MG63 (cell line): ENCODE measurements at regions not wholly inside any gene's neighbourhood (a gene's known extent, or its start where the extent isn't known, plus 50 kb on each side); places are given as distances from the start of the nearest gene placed in this dataset.
"Not testable (repeated sequence)": the region's sequence is repeated elsewhere in the genome, so short reads cannot be mapped to it uniquely, and the experiment has no call there.

ENCODE experiments used
- DNase-seq: peaks from one replicate; pipeline ENCODE4 v3.0.0-alpha.2; 2020
- H3K27me3 ChIP-seq: fragments of 250-450 bp; sonication (Bioruptor Pico); 2 replicates; pipeline ENCODE4 v1.5.1; 2020; ENCODE audit warnings: mild to moderate bottlenecking, moderate library complexity
- H3K36me3 ChIP-seq: fragments of 250-450 bp; sonication (Bioruptor Pico); 2 replicates; pipeline ENCODE4 v1.5.1; 2020; ENCODE audit warnings: mild to moderate bottlenecking, moderate library complexity
- H3K4me3 ChIP-seq: fragments of 250-450 bp; sonication (Bioruptor Pico); 2 replicates; pipeline ENCODE4 v1.5.1; 2020; ENCODE audit warnings: mild to moderate bottlenecking, moderate library complexity
- H3K9me3 ChIP-seq: fragments of 250-450 bp; sonication (Bioruptor Pico); 2 replicates; pipeline ENCODE4 v1.5.1; 2020; ENCODE audit warnings: mild to moderate bottlenecking, moderate library complexity

DNA sequence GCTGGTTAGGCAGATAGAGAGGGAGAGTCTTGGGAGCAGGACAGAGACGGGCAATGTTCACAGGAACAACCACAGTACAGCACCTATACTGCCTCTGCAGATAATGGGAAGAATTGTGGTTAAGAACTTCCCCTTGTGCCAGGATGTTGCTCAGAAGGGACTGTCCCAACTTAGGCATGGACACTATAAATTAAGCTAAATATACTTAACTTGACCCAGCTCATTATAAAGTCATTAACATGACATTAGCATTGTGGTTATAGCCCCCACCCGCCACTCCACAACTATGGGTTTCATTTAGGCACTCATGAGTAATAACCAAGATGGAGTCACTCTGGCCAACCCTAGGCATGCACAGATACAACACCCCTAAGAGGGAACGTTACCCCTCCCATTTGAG lies 310.9 kb upstream of the NRG3 start:
- no peaks in the 10 kb centered on the region for H3K9me3 ChIP-seq
- no peaks in the 10 kb centered on the region for H3K36me3 ChIP-seq
- no peaks in the 10 kb centered on the region for H3K27me3 ChIP-seq
- no peak overlapping the region for H3K4me3 ChIP-seq
- DNase-seq: no peak

DNA sequence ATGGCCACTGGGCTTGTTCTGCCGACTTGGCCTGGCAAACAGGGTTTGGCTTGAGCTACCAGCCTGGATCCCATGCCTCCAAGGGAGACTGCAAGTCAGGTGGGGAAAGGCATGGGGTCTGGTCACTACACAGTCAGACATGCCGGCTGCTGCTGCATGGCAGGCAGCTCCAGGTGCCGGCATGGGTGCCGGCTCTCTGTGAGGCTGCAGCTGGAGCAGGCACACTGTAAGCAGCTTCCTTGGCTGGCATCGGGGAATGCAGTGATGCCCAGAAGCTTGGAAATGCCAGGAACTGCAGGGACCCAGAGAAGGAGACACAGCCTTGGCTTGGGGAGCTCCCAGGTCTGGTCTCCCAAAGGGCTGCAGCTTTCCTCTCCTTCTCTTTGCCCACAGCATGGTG lies 305.5 kb upstream of the NRG3 start:
- no peaks in the 10 kb centered on the region for H3K36me3 ChIP-seq
- DNase-seq: no peak
- H3K4me3 ChIP-seq: no peak overlapping the region
- H3K9me3 ChIP-seq: no peaks in the 10 kb centered on the region
- H3K27me3 ChIP-seq: no peaks in the 10 kb centered on the region

DNA sequence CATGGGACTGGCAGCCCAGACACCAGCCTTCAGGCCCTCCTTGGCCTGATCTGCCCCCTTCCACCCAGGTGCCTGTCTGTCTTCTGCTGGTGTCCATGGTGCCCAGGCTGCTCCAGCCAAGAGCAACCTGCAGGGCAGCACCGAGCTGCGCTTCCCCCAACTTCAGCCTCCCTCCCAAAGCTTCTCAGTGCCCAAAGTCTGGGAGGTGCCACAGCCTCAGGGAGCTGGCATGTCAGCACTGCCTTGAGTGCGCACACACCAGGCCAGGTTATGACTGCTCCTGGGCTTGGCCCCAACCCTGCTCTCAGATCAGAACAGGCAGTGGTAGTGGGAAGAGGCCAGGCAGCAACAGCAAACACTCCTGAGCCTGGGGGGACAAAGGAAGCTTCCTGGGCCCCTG lies 304.6 kb upstream of the NRG3 start:
- H3K9me3 ChIP-seq: no peaks in the 10 kb centered on the region
- H3K27me3 ChIP-seq: no peaks in the 10 kb centered on the region
- DNase-seq: no peak
- H3K4me3 ChIP-seq: no peak overlapping the region
- no peaks in the 10 kb centered on the region for H3K36me3 ChIP-seq

DNA sequence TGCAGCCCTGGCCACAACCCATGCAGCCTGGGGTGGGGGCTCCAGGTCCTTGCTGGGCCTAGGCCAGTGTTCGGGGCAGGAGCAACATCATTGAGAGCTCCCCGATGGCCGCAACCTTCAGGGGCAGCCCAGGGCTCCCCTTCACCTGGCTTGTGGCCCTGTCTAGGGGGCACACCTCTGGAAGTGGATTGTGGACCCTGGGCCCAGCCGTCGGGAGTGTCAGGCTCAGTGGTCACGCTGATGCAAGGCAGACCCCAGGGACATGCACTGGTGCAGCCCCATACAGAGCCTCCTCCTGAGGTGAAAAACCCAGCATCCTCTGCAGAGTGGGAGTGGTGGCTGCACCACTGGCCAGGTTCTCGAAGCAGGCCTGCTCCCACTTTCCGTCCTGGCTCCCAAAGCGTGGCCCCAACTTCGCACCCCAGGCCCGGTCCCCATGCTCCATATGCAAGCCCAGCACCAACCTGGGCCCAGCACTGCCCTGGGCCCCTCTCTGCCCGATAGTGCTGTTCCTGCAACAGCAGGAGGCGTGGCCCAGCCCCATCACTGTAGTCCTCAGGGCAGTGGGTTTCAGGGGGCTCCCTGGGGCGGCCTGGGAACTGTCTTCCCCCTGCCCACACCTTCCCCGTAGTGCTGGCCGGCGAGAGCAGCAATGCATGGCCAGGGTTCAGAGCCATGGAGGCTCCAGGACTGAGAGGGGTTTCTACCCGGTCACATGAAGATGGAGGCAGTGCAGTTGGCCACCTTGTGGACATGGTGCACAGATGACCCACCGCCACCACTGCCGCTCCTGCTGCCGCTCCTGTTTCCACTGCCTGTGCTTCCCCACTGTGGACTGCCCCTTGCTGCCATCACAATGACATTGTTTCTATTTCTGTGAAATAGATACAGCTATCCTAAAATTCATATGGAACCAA lies 303.9 kb upstream of the NRG3 start:
- H3K4me3 ChIP-seq: no peak overlapping the region
- H3K27me3 ChIP-seq: no peaks in the 10 kb centered on the region
- DNase-seq: no peak
- H3K9me3 ChIP-seq: no peaks in the 10 kb centered on the region
- H3K36me3 ChIP-seq: no peaks in the 10 kb centered on the region

DNA sequence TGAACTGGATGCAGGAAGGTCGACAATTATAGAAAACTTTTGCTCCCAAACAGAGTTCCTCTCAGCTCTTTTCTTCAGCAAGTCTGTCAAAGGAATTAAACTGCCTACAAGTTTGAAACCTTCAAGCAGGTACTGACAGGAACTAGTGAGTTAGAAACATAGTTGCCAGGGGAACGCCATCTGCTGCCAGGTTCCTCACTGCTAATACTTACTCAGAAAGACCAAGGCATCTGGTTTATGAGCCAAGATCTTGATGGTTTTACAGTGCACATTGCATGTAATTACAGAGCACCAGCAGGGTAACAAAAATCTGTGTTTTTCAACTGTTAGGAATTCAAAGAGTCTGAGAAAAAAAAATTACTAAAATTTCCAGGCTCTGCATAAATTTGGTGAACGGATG lies 300.0 kb upstream of the NRG3 start:
- Histone ChIP-seq H3K36me3 (no peaks in the 10 kb centered on the region), H3K9me3 (no peaks in the 10 kb centered on the region)

DNA sequence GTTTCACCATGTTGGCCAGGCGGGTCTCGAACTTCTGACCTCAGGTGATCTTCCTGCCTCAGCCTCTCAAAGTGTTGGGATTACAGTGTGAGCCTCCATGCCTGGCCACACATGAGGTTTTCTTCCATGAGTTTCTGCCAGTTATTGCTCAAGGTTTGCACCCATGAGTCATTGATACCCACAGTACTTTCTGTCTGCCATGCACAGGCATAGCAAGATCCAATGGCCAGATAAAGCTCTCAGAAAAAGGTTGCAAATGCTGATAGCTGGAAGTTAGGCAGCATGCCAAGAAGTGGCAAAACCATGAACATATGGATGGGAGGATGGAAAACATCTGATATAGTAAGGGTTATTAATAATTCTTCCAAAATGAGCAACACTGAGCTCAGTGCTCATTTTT lies 298.7 kb upstream of the NRG3 start:
- no peaks in the 10 kb centered on the region for H3K27me3 ChIP-seq
- no peaks in the 10 kb centered on the region for H3K9me3 ChIP-seq
- no peak overlapping the region for H3K4me3 ChIP-seq
- H3K36me3 ChIP-seq: no peaks in the 10 kb centered on the region
- DNase-seq: no peak

More for the DNA sequence above, 300.0 kb upstream of the NRG3 start:
- DNase-seq: no peak
- Histone ChIP-seq H3K27me3 (no peaks in the 10 kb centered on the region), H3K4me3 (no peak overlapping the region)

DNA sequence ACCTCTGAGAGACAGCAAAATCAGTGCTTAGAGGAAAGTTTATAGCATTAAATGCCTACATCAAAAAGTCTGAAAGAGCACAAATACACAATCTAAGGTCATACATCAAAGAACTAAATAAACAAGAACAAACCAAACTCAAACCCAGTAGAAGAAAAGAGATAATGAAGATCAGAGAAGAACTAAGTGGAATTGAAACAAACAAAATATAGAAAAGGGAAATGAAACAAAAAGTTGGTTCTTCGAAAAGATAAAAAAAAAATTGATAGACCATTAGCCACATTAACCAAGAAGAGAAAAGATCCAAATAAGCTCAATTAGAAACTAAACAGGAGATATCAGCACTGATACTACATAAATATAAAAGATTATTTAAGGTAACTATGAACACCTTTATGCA lies 280.0 kb upstream of the NRG3 start:
- no peaks in the 10 kb centered on the region for H3K27me3 ChIP-seq
- no peak overlapping the region for H3K4me3 ChIP-seq
- 0 out of 2 replicates have a peak, but pooled peaks cover 2% of the 10 kb centered on the region for H3K9me3 ChIP-seq
- DNase-seq: no peak
- no peaks in the 10 kb centered on the region for H3K36me3 ChIP-seq

DNA sequence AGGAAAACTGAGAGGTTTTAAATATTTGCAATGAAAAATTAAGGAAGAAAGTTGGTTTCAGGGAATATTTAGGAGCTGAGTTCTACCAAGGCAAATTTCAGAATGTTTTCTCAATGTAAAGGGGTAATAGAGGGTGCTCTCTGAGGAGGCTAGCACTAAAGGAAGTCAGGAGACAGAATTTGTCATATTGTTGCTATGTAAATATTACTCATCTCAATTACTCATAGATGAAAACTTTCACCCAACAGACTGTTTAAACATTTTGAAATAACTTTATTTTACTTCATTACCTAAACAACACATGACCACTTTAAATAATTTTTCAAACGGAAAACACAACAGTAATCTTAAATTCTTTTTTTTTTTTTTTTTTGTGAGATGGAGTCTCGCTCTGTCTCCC lies 274.8 kb upstream of the NRG3 start:
- no peak for DNase-seq
- H3K36me3 ChIP-seq: no peaks in the 10 kb centered on the region
- H3K9me3 ChIP-seq: no peaks in the 10 kb centered on the region
- no peak overlapping the region for H3K4me3 ChIP-seq
- no peaks in the 10 kb centered on the region for H3K27me3 ChIP-seq

DNA sequence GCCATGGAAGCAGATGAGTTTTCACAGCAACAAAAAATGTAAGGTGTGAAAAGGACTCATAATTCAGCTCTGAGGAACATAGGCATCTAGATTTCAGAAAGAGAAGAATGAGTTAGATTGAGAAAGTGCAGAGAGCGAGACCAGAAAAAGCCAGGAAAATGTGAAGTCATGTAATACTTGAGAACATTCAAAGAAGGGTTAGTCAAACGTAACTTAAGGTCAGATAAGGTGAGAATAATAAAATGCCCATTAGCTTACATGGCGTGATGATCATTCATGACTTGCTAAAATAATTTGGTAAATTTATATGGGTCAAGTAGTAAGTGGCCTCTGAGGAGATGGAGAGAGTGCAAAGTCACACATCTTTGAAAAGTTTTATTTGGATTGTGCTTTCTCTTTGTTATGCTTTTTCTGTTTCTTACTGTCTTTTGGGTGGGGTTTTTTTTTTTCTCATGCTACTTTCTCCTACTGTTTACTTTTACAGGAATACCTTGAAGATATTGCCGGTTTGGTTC lies 271.8 kb upstream of the NRG3 start:
- Histone ChIP-seq H3K36me3 (no peaks in the 10 kb centered on the region), H3K27me3 (no peaks in the 10 kb centered on the region), H3K9me3 (no peaks in the 10 kb centered on the region), H3K4me3 (no peak overlapping the region)
- DNase-seq: no peak

DNA sequence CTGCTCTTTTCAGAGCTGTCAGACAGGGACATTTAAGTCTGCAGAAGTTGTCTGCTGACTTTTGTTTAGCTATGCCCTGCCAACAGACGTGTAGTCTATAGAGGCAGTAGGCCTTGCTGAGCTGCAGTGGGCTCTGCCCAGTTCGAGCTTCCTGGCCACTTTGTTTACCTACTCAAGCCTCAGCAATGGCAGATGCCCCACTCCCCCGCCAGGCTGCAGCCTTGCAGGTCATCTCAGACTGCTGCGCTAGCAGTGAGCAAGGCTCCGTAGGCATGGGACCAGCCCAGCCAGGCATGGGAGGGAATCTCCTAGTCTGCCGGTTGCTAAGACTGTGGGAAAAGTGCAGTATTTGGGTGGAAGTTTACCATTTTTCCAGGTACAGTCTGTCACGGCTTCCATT lies 230.5 kb upstream of the NRG3 start:
- H3K9me3 ChIP-seq, DNase-seq, H3K36me3 ChIP-seq, H3K27me3 ChIP-seq, H3K4me3 ChIP-seq: not testable (repeated sequence)

DNA sequence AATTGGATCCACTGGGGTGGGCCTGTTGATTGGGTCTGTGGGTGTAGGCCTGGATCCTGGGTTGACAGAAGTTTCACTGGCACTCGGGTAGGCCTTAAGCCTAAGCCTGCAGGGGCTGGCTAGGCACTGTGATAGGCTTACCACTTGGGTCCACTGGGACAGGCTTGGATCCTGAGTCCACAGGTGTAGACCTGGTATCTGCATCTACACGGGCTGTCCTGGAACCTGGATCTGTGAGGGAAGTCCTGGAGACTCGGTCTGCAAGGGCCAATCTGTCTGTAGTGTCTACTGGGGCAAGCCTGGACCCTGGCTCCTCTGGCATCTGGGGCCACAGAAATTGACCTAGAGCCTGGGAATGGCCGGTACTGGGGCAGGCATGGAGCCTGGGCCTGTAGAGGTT lies 219.0 kb upstream of the NRG3 start:
- H3K36me3 ChIP-seq: no peaks in the 10 kb centered on the region

DNA sequence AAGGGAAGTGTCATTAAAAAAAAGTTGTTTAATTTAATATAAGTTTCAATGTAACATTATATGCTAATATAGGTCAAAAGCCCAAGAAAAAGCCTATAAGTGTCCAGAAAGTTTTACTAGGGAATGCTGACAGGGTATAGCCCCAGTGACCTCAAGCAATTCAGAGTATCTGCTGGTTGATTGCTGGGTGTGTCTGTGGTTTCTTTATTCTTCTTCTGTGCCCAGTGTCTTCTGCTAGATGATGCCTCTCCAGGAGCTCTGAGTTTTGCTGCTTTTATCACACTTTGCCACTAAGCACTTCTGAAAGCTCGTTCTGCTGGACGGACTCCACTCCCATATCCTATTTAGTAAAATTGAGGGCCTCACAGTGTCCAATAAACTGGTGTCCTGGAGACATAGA lies 212.2 kb upstream of the NRG3 start:
- DNase-seq: no peak
- Histone ChIP-seq H3K9me3 (no peaks in the 10 kb centered on the region), H3K27me3 (no peaks in the 10 kb centered on the region), H3K4me3 (no peak overlapping the region), H3K36me3 (no peaks in the 10 kb centered on the region)

More for the DNA sequence above, 219.0 kb upstream of the NRG3 start:
- Histone ChIP-seq H3K27me3 (no peaks in the 10 kb centered on the region), H3K4me3 (no peak overlapping the region), H3K9me3 (0 out of 2 replicates have a peak, but pooled peaks cover 1% of the 10 kb centered on the region)
- no peak for DNase-seq

DNA sequence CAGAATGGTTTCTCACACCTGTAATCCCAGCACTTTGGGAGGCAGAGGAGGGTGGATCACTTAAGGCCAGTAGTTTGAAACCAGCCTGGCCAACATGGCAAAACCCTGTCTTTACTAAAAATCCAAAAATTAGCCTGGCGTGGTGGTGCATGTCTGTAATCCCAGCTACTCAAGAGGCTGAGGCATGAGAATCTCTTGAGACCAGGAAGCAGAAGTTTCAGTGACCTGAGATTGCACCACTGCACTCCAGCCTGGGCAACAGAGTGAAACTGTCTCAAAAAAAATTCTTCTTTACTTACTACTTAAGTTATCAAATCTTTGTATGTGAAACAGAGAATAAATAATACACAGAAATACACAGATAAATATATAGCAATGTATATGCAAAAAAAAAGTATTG lies 210.2 kb upstream of the NRG3 start:
- DNase-seq, H3K4me3 ChIP-seq, H3K9me3 ChIP-seq: not testable (repeated sequence)

DNA sequence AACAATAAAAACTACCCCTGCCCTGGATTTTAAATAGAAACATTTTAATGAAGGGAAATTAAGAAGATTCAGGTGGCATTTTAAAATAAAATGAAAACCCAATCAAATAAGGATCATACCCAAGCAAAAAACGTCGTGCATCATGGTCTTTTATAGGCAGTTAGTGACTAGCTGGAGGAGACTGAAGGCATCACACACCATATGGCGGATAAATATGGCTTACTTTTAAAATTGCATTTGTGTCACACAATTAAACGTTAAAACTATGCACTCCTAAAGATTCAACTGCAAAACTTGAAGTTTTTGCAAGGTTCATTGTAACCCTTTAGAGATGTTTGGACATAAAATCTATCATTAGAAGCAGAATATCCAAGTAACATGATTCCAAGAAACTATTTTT lies 200.1 kb upstream of the NRG3 start:
- Histone ChIP-seq H3K36me3 (no peaks in the 10 kb centered on the region), H3K9me3 (no peaks in the 10 kb centered on the region), H3K4me3 (no peak overlapping the region), H3K27me3 (no peaks in the 10 kb centered on the region)
- no peak for DNase-seq

More for the DNA sequence above, 210.2 kb upstream of the NRG3 start:
- not testable (repeated sequence) for H3K27me3 ChIP-seq, H3K36me3 ChIP-seq

DNA sequence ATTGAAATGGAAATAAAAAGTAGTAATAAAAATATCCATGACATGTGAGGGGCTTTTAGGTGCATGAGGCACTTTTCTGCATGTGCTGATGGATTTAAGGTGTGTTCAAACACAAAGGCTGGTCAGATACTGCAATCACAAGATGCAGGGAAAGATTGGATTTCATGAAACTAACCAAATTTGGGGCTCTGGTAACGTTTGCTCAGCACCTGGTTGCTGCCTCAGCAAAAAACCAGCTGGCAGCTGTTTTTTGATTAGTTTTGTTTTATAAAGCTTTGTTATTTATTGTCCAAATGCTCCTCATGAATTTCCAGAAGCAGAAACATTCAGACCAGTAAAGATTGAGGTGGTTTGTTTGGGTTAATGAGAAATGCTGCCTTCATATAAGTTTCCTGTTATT lies 195.7 kb upstream of the NRG3 start:
- Histone ChIP-seq H3K4me3 (no peak overlapping the region), H3K36me3 (no peaks in the 10 kb centered on the region), H3K9me3 (no peaks in the 10 kb centered on the region), H3K27me3 (no peaks in the 10 kb centered on the region)
- no peak for DNase-seq

DNA sequence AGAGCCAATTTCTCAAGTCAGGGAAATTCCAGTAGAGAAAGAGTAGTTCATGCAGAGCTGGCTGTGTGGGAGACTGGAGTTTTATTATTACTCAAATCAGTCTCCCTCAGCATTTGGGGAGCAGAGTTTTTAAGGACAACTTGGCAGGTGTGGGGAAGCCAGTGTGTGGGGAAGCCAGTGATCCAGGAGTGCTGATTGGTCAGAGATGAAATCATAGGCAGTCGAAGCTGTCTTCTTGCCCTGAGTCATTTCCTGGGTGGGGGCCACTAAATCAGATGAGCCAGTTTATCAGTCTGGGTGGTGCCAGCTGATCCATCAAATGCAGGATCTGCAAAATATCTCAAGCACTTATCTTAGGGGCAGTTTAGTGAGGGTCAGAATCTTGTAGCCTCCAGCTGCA lies 194.6 kb upstream of the NRG3 start:
- Histone ChIP-seq H3K9me3 (no peaks in the 10 kb centered on the region), H3K4me3 (no peak overlapping the region), H3K36me3 (no peaks in the 10 kb centered on the region), H3K27me3 (no peaks in the 10 kb centered on the region)
- peak; percentile 36 for DNase-seq

DNA sequence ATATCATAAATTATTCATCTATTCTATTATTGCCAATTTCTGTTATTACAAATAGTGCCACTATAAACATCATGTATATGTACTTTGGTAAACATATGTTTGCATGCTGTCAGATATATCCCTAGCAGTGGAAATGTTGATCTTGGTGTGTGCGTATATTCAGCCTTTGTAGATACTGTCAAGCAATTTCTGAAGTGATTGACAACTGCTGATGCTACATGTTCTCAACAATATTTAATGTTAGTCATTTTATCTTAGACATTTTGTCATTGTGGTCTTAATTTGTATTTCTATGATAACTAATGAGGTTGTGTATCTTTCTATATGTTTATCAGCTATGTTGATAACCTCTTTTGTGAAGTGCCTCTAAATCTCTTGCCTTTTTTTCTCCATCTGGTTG lies 186.5 kb upstream of the NRG3 start:
- DNase-seq: no peak
- Histone ChIP-seq H3K9me3 (no peaks in the 10 kb centered on the region), H3K36me3 (no peaks in the 10 kb centered on the region), H3K4me3 (no peak overlapping the region), H3K27me3 (no peaks in the 10 kb centered on the region; the same call in 1 of the 2 replicates)
